ENCODE measurements at regions not wholly inside any gene's neighbourhood (a gene's known extent, or its start where the extent isn't known, plus 50 kb on each side); places are given as distances from the start of the nearest gene placed in this dataset.

DNA sequence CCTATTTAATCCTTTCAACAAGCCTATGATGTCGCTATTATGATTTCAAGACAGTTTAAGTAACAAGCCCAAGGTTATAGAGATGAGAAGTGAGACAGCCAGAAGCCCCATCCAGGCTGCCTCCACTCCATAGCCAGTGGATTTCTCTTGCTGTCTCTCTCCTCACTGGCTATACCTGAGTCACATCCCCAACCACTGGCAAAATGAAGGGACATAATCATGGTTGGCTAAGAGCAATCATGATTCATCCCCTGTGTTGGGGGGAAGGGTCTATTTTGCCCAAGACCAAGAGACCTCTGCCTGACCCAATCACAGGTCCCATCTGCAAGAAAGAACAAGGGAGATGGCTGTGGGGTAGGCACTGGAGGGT, 334.9 kb upstream of the GATB start:
- Histone ChIP-seq H2BK5ac (ENCODE audit: insufficient read length, low read length) (no peak overlapping the region), H3K79me2 (ENCODE audit: insufficient read depth, low read length) (no peaks in the 10 kb centered on the region), H3K79me1 (ENCODE audit: insufficient read depth, low read depth, low read length, poor library complexity, severe bottlenecking) (no peaks in the 10 kb centered on the region), H3K27me3 (ENCODE audit: insufficient read depth, low read length) (no peaks in the 10 kb centered on the region), H3K23me2 (ENCODE audit: insufficient read length, low read depth, low read length, poor library complexity, severe bottlenecking) (no peaks in the 10 kb centered on the region), H4K20me1 (ENCODE audit: control insufficient read depth, insufficient read depth, insufficient read length) (no peaks in the 10 kb centered on the region), H3T11ph (ENCODE audit: low read length) (no peak overlapping the region), H3K4ac (ENCODE audit: low read depth, low read length) (no peak overlapping the region), H3K18ac (ENCODE audit: insufficient read length, low read depth, low read length) (no peak overlapping the region), H3K23ac (ENCODE audit: insufficient read length, low read depth, low read length) (no peak overlapping the region), H4K91ac (ENCODE audit: insufficient read length, low read depth, low read length) (no peak overlapping the region), H2BK20ac (ENCODE audit: low read depth, low read length, poor library complexity, severe bottlenecking) (no peak overlapping the region), H3K56ac (ENCODE audit: insufficient read length, low read depth, low read length) (no peak overlapping the region), H4K5ac (ENCODE audit: insufficient read length, low read depth, low read length) (no peak overlapping the region), H3K14ac (ENCODE audit: insufficient read depth, low read length) (no peak overlapping the region), H2AFZ (ENCODE audit: low read length) (no peak overlapping the region), H2BK15ac (ENCODE audit: low read depth, low read length) (no peak overlapping the region), H4K8ac (replicated peaks; ENCODE audit: insufficient read length, low read depth, low read length) (no peak overlapping the region), H3K27ac (ENCODE audit: insufficient read length, low read depth, low read length) (no peak overlapping the region), H3K4me2 (ENCODE audit: insufficient read depth, insufficient read length, low read length) (no peak overlapping the region), H2BK12ac (ENCODE audit: insufficient read length, low read depth, low read length) (no peak overlapping the region), H3K4me1 (ENCODE audit: insufficient read depth, low read length) (0 out of 2 replicates have a peak, but pooled peaks cover 2% of the 10 kb centered on the region), H2BK120ac (ENCODE audit: low read depth, low read length, poor library complexity, severe bottlenecking) (no peak overlapping the region), H2AK5ac (ENCODE audit: insufficient read length, low read length) (no peak overlapping the region), H3K9me3 (ENCODE audit: control insufficient read depth, low read depth, low read length) (no peaks in the 10 kb centered on the region), H3K9ac (ENCODE audit: extremely low read depth, insufficient read length, low read length) (no peak overlapping the region)
- peaks cover 4% of the 10 kb centered on the region; the same call in 1 of the 2 replicates for H3K27me3 Mint-ChIP-seq (ENCODE audit: low read depth)
- no peak overlapping the region for H3K4me3 Mint-ChIP-seq
- DNase-seq: no peak
- no CpG with 5 or more reads among the region's 1 CpG for WGBS (ENCODE audit: extremely low coverage, insufficient read length, low lambda C conversion rate)
- H3K9me3 Mint-ChIP-seq: no peaks in the 10 kb centered on the region
- no peak for TF ChIP-seq CTCF (conservative IDR thresholded peaks at IDR 0.05)
- H3K36me3 Mint-ChIP-seq (ENCODE audit: insufficient read depth in 1 of 3, low read depth in 3 of 3): no peaks in the 10 kb centered on the region
- H3K4me1 Mint-ChIP-seq: no peaks in the 10 kb centered on the region
- no peak overlapping the region for H3K27ac Mint-ChIP-seq
